Adrenal gland (tissue), 5 donors: ENCODE measurements at regions not wholly inside any gene's neighbourhood (a gene's known extent, or its start where the extent isn't known, plus 50 kb on each side); places are given as distances from the start of the nearest gene placed in this dataset.

Source experiments
- CTCF ChIP-seq, 6 experiments: fragments of 450-650 bp in 4 of 6; fragments of 200-600 bp in 2 of 6; sonication (generic) in 1 of 6; IDR thresholded peaks; 1 replicate in 5 of 6; 2 replicates in 1 of 6; pipeline versions ENCODE4 v1.5.1 to v1.8.0; 2016 to 2021; ENCODE audit warnings: antibody characterized with exemption in 6 of 6, mild to moderate bottlenecking in 2 of 6, moderate library complexity in 1 of 6
- POLR2A ChIP-seq, 2 donors: fragments of 450-650 bp; IDR thresholded peaks; one replicate each; pipeline ENCODE4 v1.6.1; 2017; ENCODE audit warnings: antibody characterized with exemption in 2 of 2, mild to moderate bottlenecking in 2 of 2, moderate library complexity in 1 of 2
- donor health status: DM: no; HTN: no; CAD: no.

GRCh38 chr6:159425421-159425820, 256.2 kb downstream of the FNDC1 start:
- TF ChIP-seq CTCF (IDR thresholded peaks at IDR 0.05) (no peak), POLR2A (IDR thresholded peaks at IDR 0.05) (no peak)
